Right lobe of liver (tissue), 4 donors: ENCODE measurements at regions not wholly inside any gene's neighbourhood (a gene's known extent, or its start where the extent isn't known, plus 50 kb on each side); places are given as distances from the start of the nearest gene placed in this dataset.
"Not testable (repeated sequence)": the region's sequence is repeated elsewhere in the genome, so short reads cannot be mapped to it uniquely, and the experiment has no call there.

ENCODE experiments used
- CTCF ChIP-seq, 4 donors: fragments of 200-600 bp in 3 of 4; fragments of 450-650 bp in 1 of 4; IDR thresholded peaks; one replicate each; pipeline versions ENCODE4 v1.5.1 to v1.8.0; 2016 to 2022; ENCODE audit warnings: antibody characterized with exemption in 4 of 4, mild to moderate bottlenecking in 2 of 4
- POLR2A ChIP-seq: fragments of 450-650 bp; IDR thresholded peaks from one replicate; pipeline ENCODE4 v1.6.1; 2017; ENCODE audit warnings: antibody characterized with exemption, mild to moderate bottlenecking
- donor health status: DM: no; HTN: no; CAD: no.
- donor health status: DM: no; HTN: no; CAD: no.
- donor health status: DM: no; HTN: yes; CAD: no.

DNA sequence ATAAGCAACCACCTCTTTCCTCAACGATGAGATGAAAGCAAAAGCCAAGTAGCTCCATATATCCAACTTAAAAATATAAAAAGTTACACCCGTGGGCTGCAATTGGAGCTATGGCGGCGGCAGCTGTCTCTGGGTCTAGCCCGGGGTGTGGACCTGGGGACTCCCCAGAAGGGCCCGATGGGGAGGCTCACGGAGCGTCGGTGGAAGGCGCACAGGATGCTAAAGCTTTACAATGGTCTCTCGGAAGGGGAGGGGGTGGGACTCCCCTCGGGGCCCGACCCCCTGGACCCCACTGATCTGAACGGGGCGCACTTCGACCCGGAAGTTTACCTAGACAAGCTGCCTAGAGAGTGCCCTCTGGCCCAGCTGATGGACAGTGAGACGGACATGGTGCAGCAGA lies 118.7 kb upstream of the HMX1 start:
- not testable (repeated sequence) for TF ChIP-seq CTCF (IDR thresholded peaks at IDR 0.05); POLR2A
